ENCODE measurements at regions not wholly inside any gene's neighbourhood (a gene's known extent, or its start where the extent isn't known, plus 50 kb on each side); places are given as distances from the start of the nearest gene placed in this dataset.
"Not testable (repeated sequence)": the region's sequence is repeated elsewhere in the genome, so short reads cannot be mapped to it uniquely, and the experiment has no call there.

GRCh38 chr11:37402663-37403062 lies 804.6 kb upstream of the RAG2 start:
- no peak for DNase-seq (ENCODE audit: low read depth in 2 of 3, low spot score in 2 of 3)

GRCh38 chr11:37394236-37394870 lies 796.3 kb upstream of the RAG2 start:
- DNase-seq (ENCODE audit: low read depth in 2 of 3, low spot score in 2 of 3), result peak in 2 of 3 donors; percentile 3 to 34

GRCh38 chr11:37391615-37392014 lies 793.6 kb upstream of the RAG2 start:
- no peak for DNase-seq (ENCODE audit: low read depth in 2 of 3, low spot score in 2 of 3)

- DNase-seq (ENCODE audit: low read depth in 2 of 3, low spot score in 2 of 3), result no peak
These were observed 792.6 kb upstream of the RAG2 start for GRCh38 chr11:37390576-37391083.

GRCh38 chr11:37378958-37379357 lies 780.9 kb upstream of the RAG2 start:
- DNase-seq (ENCODE audit: low read depth in 2 of 3, low spot score in 2 of 3), result no peak

GRCh38 chr11:37372667-37373066 lies 774.6 kb upstream of the RAG2 start:
- DNase-seq (ENCODE audit: low read depth in 2 of 3, low spot score in 2 of 3), result no peak

GRCh38 chr11:37371346-37371970 lies 773.4 kb upstream of the RAG2 start:
- DNase-seq (ENCODE audit: low read depth in 2 of 3, low spot score in 2 of 3), result no peak

- DNase-seq (ENCODE audit: low read depth in 2 of 3, low spot score in 2 of 3), result no peak
These were observed 772.8 kb upstream of the RAG2 start for GRCh38 chr11:37370817-37371216.

- DNase-seq (ENCODE audit: low read depth in 2 of 3, low spot score in 2 of 3), result no peak
These were observed 766.3 kb upstream of the RAG2 start for GRCh38 chr11:37364246-37364839.

- no peak for DNase-seq (ENCODE audit: low read depth in 2 of 3, low spot score in 2 of 3)
These were observed 755.2 kb upstream of the RAG2 start for GRCh38 chr11:37353192-37353591.

GRCh38 chr11:37352485-37352884 lies 754.4 kb upstream of the RAG2 start:
- DNase-seq (ENCODE audit: low read depth in 2 of 3, low spot score in 2 of 3), result no peak

GRCh38 chr11:37343290-37343689 lies 745.3 kb upstream of the RAG2 start:
- DNase-seq (ENCODE audit: low read depth in 2 of 3, low spot score in 2 of 3), result no peak

GRCh38 chr11:37336401-37336800 lies 738.4 kb upstream of the RAG2 start:
- DNase-seq (ENCODE audit: low read depth in 2 of 3, low spot score in 2 of 3), result no peak

- peak in 2 of 3 donors; percentile 3 to 7 for DNase-seq (ENCODE audit: low read depth in 2 of 3, low spot score in 2 of 3)
These were observed 735.3 kb upstream of the RAG2 start for GRCh38 chr11:37333345-37333744.

GRCh38 chr11:37323843-37324242 lies 725.8 kb upstream of the RAG2 start:
- DNase-seq (ENCODE audit: low read depth in 2 of 3, low spot score in 2 of 3), result no peak

GRCh38 chr11:37322333-37323194 lies 724.5 kb upstream of the RAG2 start:
- no peak for DNase-seq (ENCODE audit: low read depth in 2 of 3, low spot score in 2 of 3)

GRCh38 chr11:37320921-37321320 lies 722.9 kb upstream of the RAG2 start:
- DNase-seq (ENCODE audit: low read depth in 2 of 3, low spot score in 2 of 3), result no peak

- DNase-seq (ENCODE audit: low read depth in 2 of 3, low spot score in 2 of 3), result no peak
These were observed 719.8 kb upstream of the RAG2 start for GRCh38 chr11:37317803-37318202.

GRCh38 chr11:37313266-37313665 lies 715.2 kb upstream of the RAG2 start:
- DNase-seq (ENCODE audit: low read depth in 2 of 3, low spot score in 2 of 3), result no peak

GRCh38 chr11:37306563-37306962 lies 708.5 kb upstream of the RAG2 start:
- no peak for DNase-seq (ENCODE audit: low read depth in 2 of 3, low spot score in 2 of 3)

GRCh38 chr11:37301405-37301804 lies 703.4 kb upstream of the RAG2 start:
- not testable (repeated sequence) for DNase-seq (ENCODE audit: low read depth in 2 of 3, low spot score in 2 of 3)

Measured in hematopoietic multipotent progenitor cell (in vitro differentiated cells).